Adrenal gland (tissue), 9 donors: ENCODE measurements at regions not wholly inside any gene's neighbourhood (a gene's known extent, or its start where the extent isn't known, plus 50 kb on each side); places are given as distances from the start of the nearest gene placed in this dataset.

Experiments used
- DNase-seq, 7 donors: peaks; one replicate each; pipeline ENCODE4 v3.0.0-alpha.2; 2019 to 2020
- H3K27ac ChIP-seq, 5 donors: fragments of 200-600 bp; sonication (generic) in 4 of 5; 1 replicate in 3 of 5; 2 replicates in 2 of 5; pipeline versions ENCODE4 v1.5.1 to v1.8.0; 2016 to 2020; ENCODE audit warnings: mild to moderate bottlenecking in 1 of 5
- H3K27me3 ChIP-seq: fragments of 200-600 bp; 2 replicates; pipeline ENCODE4 v1.8.0; 2021
- H3K36me3 ChIP-seq, 2 donors: fragments of 200-600 bp; replicated peaks in 1 of 2; 1 replicate in 1 of 2; 2 replicates in 1 of 2; pipeline versions ENCODE4 v1.5.1 to v1.8.0; 2018 to 2022
- H3K4me1 ChIP-seq, 2 donors: fragments of 200-600 bp; replicated peaks in 1 of 2; 1 replicate in 1 of 2; 2 replicates in 1 of 2; pipeline versions ENCODE4 v1.5.1 to v1.8.0; 2018 to 2021
- H3K4me3 ChIP-seq, 4 donors: fragments of 200-600 bp; sonication (generic) in 3 of 4; one replicate each; pipeline ENCODE4 v1.5.1; 2016 to 2018
- H3K9me3 ChIP-seq, 3 donors: fragments of 200-600 bp; sonication (generic) in 1 of 3; replicated peaks in 1 of 3; 1 replicate in 2 of 3; 2 replicates in 1 of 3; pipeline versions ENCODE4 v1.5.1 to v1.8.0; 2016 to 2021
- POLR2A ChIP-seq, 2 donors: fragments of 450-650 bp; IDR thresholded peaks; one replicate each; pipeline ENCODE4 v1.6.1; 2017; ENCODE audit warnings: antibody characterized with exemption in 2 of 2, mild to moderate bottlenecking in 2 of 2, moderate library complexity in 1 of 2
- WGBS, 4 donors: extraction: QIAGEN DNeasy Blood & Tissue Kit in 2 of 4; methylation state at CpG; one replicate each; pipeline versions ENCODE4 v1.1.5 to v1.1.7; 2013 to 2017; 5-methylcytosine and 5-hydroxymethylcytosine counted together
- intact Hi-C, 2 donors: fragments of 100-400 bp; cut with DNase I; formaldehyde crosslinking; loops; one replicate each; pipeline versions ENCODE4 v1.14.1 to v1.15.0; 2022 to 2023
- TF ChIP-seq, protein P1 (sequence below), 6 experiments: fragments of 450-650 bp in 4 of 6; fragments of 200-600 bp in 2 of 6; sonication (generic) in 1 of 6; IDR thresholded peaks; 1 replicate in 5 of 6; 2 replicates in 1 of 6; pipeline versions ENCODE4 v1.5.1 to v1.8.0; 2016 to 2021; ENCODE audit warnings: antibody characterized with exemption in 6 of 6, mild to moderate bottlenecking in 2 of 6, moderate library complexity in 1 of 6
- donor health status: healthy with polysubstance abuse.
- donor health status: Bipolar disorder and iron deficiency.
- donor health status: DM: yes; HTN: yes; CAD: no.
- donor health status: DM: no; HTN: no; CAD: no.
- donor health status: DM: no; HTN: no; CAD: no.

DNA sequence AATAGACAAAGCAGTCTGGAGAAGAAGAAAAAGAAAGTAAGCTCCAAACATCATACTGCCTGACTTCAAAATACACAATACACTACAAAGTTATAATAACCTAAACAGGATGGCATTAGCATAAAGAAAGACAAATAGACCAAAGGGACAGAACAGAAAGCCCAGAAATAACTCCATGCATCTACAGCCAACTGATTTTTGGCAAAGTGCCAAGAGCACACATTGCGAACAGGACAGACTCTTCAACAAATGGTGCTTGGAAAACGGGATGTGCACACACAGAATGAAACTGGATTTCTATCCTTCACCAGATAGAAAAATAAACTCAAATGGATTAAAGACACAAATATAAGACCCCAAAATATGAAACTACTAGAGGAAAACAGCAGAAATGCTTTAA is 66.6 kb upstream of the SPATA31E1 start:
- 2 to 21% (median 5%) methylated on average over 2 of the region's 2 CpGs for WGBS, 4 donors
- no peaks in the 10 kb centered on the region for H3K36me3 ChIP-seq
- intact Hi-C loops = no loop called here
- TF ChIP-seq POLR2A (IDR thresholded peaks at IDR 0.05) = no peak
- TF ChIP-seq, protein P1, sequence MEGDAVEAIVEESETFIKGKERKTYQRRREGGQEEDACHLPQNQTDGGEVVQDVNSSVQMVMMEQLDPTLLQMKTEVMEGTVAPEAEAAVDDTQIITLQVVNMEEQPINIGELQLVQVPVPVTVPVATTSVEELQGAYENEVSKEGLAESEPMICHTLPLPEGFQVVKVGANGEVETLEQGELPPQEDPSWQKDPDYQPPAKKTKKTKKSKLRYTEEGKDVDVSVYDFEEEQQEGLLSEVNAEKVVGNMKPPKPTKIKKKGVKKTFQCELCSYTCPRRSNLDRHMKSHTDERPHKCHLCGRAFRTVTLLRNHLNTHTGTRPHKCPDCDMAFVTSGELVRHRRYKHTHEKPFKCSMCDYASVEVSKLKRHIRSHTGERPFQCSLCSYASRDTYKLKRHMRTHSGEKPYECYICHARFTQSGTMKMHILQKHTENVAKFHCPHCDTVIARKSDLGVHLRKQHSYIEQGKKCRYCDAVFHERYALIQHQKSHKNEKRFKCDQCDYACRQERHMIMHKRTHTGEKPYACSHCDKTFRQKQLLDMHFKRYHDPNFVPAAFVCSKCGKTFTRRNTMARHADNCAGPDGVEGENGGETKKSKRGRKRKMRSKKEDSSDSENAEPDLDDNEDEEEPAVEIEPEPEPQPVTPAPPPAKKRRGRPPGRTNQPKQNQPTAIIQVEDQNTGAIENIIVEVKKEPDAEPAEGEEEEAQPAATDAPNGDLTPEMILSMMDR (IDR thresholded peaks at IDR 0.05) = no peak
- no peak overlapping the region for H3K27ac ChIP-seq
- no peaks in the 10 kb centered on the region for H3K4me1 ChIP-seq
- no peaks in the 10 kb centered on the region for H3K27me3 ChIP-seq
- H3K9me3 ChIP-seq = no peaks in the 10 kb centered on the region
- no peak overlapping the region for H3K4me3 ChIP-seq
- peak in 5 of 7 donors; percentile 24 to 63 (median 39) for DNase-seq

DNA sequence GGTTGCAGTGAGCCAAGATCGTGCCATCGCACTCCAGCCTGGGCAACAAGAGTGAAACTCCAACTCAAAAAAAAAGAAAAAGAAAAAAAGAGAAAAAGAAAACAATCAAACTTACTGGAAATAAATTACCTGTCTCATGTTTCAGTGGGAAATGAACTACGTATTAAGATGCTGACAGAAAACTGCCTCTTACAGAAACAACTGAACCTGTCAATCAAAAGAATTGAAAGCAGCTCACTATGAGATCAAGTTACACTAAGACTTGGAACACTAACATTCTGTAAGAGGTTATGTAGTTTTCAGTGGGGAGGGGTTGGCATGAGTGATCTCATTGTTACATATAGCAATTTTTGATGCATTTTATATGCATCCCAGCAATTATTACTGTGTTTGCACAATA is 64.4 kb upstream of the SPATA31E1 start:
- intact Hi-C loops = no loop called here
- TF ChIP-seq, protein P1 (IDR thresholded peaks at IDR 0.05) = no peak
- no peak for TF ChIP-seq POLR2A (IDR thresholded peaks at IDR 0.05)
- DNase-seq = no peak

DNA sequence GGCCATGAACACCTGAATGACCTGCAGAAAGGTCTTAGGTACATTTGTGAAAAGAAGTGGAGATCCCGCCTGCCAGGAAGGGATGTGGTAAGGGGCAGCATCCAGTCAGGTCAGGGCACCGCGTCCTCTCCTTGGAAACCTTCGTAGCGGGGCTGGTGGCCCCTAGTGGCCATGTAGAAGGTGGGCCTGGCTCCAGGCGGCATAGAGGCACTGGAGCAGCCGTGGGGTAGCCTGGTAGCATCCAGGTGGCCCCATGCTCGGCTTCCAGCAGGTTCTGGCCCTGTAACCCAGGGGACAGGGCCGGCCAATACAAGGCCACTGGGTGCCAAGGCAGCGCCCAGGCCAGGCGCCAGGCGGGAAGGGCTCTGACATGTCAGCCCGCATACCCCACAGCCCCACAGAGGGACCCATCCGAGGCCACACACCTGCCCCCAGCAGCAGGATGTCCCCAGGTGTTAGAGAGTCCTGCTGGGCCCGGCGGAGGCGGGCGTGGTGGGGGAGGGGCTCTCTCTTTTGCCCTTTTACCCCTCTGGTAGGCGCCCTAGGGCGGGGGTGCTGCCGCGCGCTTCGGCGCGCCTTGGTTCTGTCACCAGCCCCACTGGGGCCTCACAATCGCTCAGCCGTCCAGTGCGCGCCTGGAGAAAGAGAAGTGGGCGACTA is 58.3 kb upstream of the SPATA31E1 start:
- no peaks in the 10 kb centered on the region for H3K4me1 ChIP-seq
- intact Hi-C loops = no loop called here
- H3K4me3 ChIP-seq = no peak overlapping the region
- no peaks in the 10 kb centered on the region for H3K9me3 ChIP-seq
- TF ChIP-seq, protein P1 (IDR thresholded peaks at IDR 0.05) = no peak
- TF ChIP-seq POLR2A (IDR thresholded peaks at IDR 0.05) = no peak
- H3K36me3 ChIP-seq = no peaks in the 10 kb centered on the region
- peaks cover 7% of the 10 kb centered on the region for H3K27me3 ChIP-seq
- no peak overlapping the region for H3K27ac ChIP-seq
- 89 to 96% (median 94%) methylated on average over 17 to 31 of the region's 31 CpGs for WGBS, 4 donors
- no peak for DNase-seq

More for the DNA sequence above, 64.4 kb upstream of the SPATA31E1 start:
- WGBS, 4 donors = 76 to 89% (median 87%) methylated on average over 3 of the region's 3 CpGs
- H3K4me1 ChIP-seq = no peaks in the 10 kb centered on the region
- no peak overlapping the region for H3K27ac ChIP-seq
- no peak overlapping the region for H3K4me3 ChIP-seq
- no peaks in the 10 kb centered on the region for H3K9me3 ChIP-seq
- no peaks in the 10 kb centered on the region for H3K27me3 ChIP-seq
- H3K36me3 ChIP-seq = no peaks in the 10 kb centered on the region

DNA sequence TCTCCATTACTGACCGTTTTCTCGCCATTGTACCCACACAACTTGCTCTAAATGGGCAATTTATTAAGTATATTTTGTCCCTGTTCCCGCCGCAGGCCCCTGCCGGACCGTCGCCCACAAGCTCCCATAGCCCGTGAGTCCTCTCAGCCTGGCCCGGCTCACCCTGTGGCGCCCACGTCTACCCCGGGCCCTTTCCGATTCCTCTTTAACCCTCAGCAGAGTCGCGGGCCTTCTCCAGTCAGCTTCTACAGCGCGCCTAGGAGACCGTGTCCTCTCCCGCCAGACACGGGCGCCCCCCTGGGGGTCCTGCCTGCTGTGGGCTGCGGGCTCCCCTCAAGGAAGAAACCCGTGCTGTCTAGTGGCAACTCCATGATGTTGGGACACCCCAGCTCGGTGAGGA is 57.8 kb upstream of the SPATA31E1 start:
- H3K4me3 ChIP-seq = no peak overlapping the region
- 91 to 95% (median 92%) methylated on average over 22 to 24 of the region's 24 CpGs for WGBS, 4 donors
- intact Hi-C loops = no loop called here
- H3K27me3 ChIP-seq = peaks cover 7% of the 10 kb centered on the region
- no peaks in the 10 kb centered on the region for H3K36me3 ChIP-seq
- H3K9me3 ChIP-seq = no peaks in the 10 kb centered on the region
- no peaks in the 10 kb centered on the region for H3K4me1 ChIP-seq
- TF ChIP-seq POLR2A (IDR thresholded peaks at IDR 0.05) = no peak
- TF ChIP-seq, protein P1 (IDR thresholded peaks at IDR 0.05) = no peak
- no peak for DNase-seq
- H3K27ac ChIP-seq = no peak overlapping the region
